ENCODE measurements at regions not wholly inside any gene's neighbourhood (a gene's known extent, or its start where the extent isn't known, plus 50 kb on each side); places are given as distances from the start of the nearest gene placed in this dataset.

DNA sequence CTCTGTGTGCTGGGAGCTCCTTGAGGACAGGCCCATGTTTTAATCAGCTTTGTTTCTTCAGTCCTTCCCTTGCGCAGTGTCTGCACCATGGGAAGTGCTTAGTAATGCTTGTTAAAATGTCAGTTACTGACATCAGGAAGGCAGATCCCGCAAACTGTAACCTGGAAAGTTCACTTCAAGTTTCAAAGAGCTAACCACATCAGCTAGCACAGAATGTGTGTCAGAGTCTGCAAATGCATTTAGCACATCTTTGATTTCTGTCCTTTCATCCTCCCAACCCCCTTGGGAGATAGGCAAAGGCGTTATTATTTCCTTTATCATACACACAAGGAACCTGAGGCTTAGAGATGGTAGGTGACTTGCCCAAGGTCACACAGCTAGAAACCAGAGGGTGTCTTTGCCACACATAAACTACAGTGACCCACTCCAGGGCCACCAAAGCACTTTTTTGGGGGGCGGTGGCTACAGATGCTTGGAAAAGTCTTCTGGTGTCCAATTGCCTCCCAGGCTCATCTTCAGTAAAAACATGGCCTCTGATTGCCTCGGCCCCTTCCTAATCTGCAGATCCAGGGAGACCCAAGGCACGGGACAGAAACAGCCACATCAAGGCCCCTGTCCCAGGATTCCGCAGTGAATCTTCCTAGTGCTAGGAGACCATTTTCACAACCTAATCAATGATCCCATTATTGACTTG, 116.2 kb upstream of the GPR26 start:
- TF ChIP-seq, protein P1, sequence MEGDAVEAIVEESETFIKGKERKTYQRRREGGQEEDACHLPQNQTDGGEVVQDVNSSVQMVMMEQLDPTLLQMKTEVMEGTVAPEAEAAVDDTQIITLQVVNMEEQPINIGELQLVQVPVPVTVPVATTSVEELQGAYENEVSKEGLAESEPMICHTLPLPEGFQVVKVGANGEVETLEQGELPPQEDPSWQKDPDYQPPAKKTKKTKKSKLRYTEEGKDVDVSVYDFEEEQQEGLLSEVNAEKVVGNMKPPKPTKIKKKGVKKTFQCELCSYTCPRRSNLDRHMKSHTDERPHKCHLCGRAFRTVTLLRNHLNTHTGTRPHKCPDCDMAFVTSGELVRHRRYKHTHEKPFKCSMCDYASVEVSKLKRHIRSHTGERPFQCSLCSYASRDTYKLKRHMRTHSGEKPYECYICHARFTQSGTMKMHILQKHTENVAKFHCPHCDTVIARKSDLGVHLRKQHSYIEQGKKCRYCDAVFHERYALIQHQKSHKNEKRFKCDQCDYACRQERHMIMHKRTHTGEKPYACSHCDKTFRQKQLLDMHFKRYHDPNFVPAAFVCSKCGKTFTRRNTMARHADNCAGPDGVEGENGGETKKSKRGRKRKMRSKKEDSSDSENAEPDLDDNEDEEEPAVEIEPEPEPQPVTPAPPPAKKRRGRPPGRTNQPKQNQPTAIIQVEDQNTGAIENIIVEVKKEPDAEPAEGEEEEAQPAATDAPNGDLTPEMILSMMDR (IDR thresholded peaks at IDR 0.05): no peak
- no peak for TF ChIP-seq ZFX (IDR thresholded peaks at IDR 0.05; ENCODE audit: borderline replicate concordance)
